ENCODE measurements at regions not wholly inside any gene's neighbourhood (a gene's known extent, or its start where the extent isn't known, plus 50 kb on each side); places are given as distances from the start of the nearest gene placed in this dataset.

- ATAC-seq, result no peak
Observed at GRCh38 chr10:124267231-124267885, 151.4 kb downstream of the OAT start.

GRCh38 chr10:124266468-124267230 lies 152.1 kb downstream of the OAT start:
- DNase-seq (ENCODE audit: low spot score) (no peak), ATAC-seq (no peak)

More at GRCh38 chr10:124267231-124267885, 151.4 kb downstream of the OAT start:
- DNase-seq (ENCODE audit: low spot score), result no peak

- no peak for ATAC-seq
- no peak for DNase-seq (ENCODE audit: low spot score)
Observed at GRCh38 chr10:124265776-124266467, 152.8 kb downstream of the OAT start.

GRCh38 chr10:124265391-124265745 lies 153.4 kb downstream of the OAT start:
- no peak for ATAC-seq
- no peak for DNase-seq (ENCODE audit: low spot score)

GRCh38 chr10:124264711-124265390 lies 153.9 kb downstream of the OAT start:
- DNase-seq (ENCODE audit: low spot score), result no peak
- ATAC-seq, result no peak

- no peak for DNase-seq (ENCODE audit: low spot score)
- ATAC-seq, result no peak
Observed at GRCh38 chr10:124264271-124264670, 154.5 kb downstream of the OAT start.

GRCh38 chr10:124263726-124264125 lies 155.0 kb downstream of the OAT start:
- ATAC-seq (no peak), DNase-seq (ENCODE audit: low spot score) (no peak)

- ATAC-seq (no peak), DNase-seq (ENCODE audit: low spot score) (no peak)
Observed at GRCh38 chr10:124262971-124263370, 155.8 kb downstream of the OAT start.

- peak; percentile 50 for ATAC-seq
- DNase-seq (ENCODE audit: low spot score), result no peak
Observed at GRCh38 chr10:124262234-124262865, 156.4 kb downstream of the OAT start.

GRCh38 chr10:124259139-124259825 lies 159.4 kb downstream of the OAT start:
- DNase-seq (ENCODE audit: low spot score) (no peak), ATAC-seq (peak; percentile 52)

GRCh38 chr10:124257781-124258180 lies 160.9 kb downstream of the OAT start:
- ATAC-seq, result no peak

GRCh38 chr10:124256151-124256550 lies 162.6 kb downstream of the OAT start:
- no peak for DNase-seq (ENCODE audit: low spot score)
- no peak for ATAC-seq

More at GRCh38 chr10:124257781-124258180, 160.9 kb downstream of the OAT start:
- no peak for DNase-seq (ENCODE audit: low spot score)

- DNase-seq (ENCODE audit: low spot score), result no peak
- ATAC-seq, result peak; percentile 34
Observed at GRCh38 chr10:124255556-124255955, 162.2 kb upstream of the CHST15 start.

GRCh38 chr10:124254490-124254889 lies 161.1 kb upstream of the CHST15 start:
- no peak for ATAC-seq
- DNase-seq (ENCODE audit: low spot score), result no peak

- ATAC-seq (no peak), DNase-seq (ENCODE audit: low spot score) (no peak)
Observed at GRCh38 chr10:124253006-124253405, 159.6 kb upstream of the CHST15 start.

- peak; percentile 24 for DNase-seq (ENCODE audit: low spot score)
- ATAC-seq, result no peak
Observed at GRCh38 chr10:124252097-124252715, 158.8 kb upstream of the CHST15 start.

GRCh38 chr10:124251317-124252065 lies 158.1 kb upstream of the CHST15 start:
- ATAC-seq, result no peak

GRCh38 chr10:124250506-124250905 lies 157.1 kb upstream of the CHST15 start:
- peak; percentile 37 for DNase-seq (ENCODE audit: low spot score)
- ATAC-seq, result no peak

More at GRCh38 chr10:124251317-124252065, 158.1 kb upstream of the CHST15 start:
- DNase-seq (ENCODE audit: low spot score), result no peak

Data from left lobe of liver (tissue), 2 donors.